ENCODE measurements at regions not wholly inside any gene's neighbourhood (a gene's known extent, or its start where the extent isn't known, plus 50 kb on each side); places are given as distances from the start of the nearest gene placed in this dataset.

- H3K27me3 ChIP-seq (replicated peaks; ENCODE audit: control insufficient read depth, insufficient read depth, low read length, poor library complexity, severe bottlenecking) = no peaks in the 10 kb centered on the region
- no peaks in the 10 kb centered on the region for H3K36me3 ChIP-seq (ENCODE audit: control insufficient read depth, insufficient read depth, low read length)
- H3K4me3 ChIP-seq (ENCODE audit: insufficient read depth, low read depth, low read length, poor library complexity, severe bottlenecking) = peak overlapping the region; percentile 8
- peak; percentile 8 to 33 (median 28) for DNase-seq
- peaks cover 41% of the 10 kb centered on the region for H3K4me1 ChIP-seq (ENCODE audit: control insufficient read depth, insufficient read depth, low read length, poor library complexity, severe bottlenecking)
- H3K9me3 ChIP-seq (ENCODE audit: control insufficient read depth, low read length) = no peaks in the 10 kb centered on the region
- peak overlapping the region; percentile 55 for H3K27ac ChIP-seq (ENCODE audit: insufficient read depth, low read length, poor library complexity, severe bottlenecking)
Measured at GRCh38 chr20:53872561-53873229, 197.7 kb downstream of the BCAS1 start.

GRCh38 chr20:53872081-53872541 lies 198.3 kb downstream of the BCAS1 start:
- Histone ChIP-seq H3K27ac (ENCODE audit: insufficient read depth, low read length, poor library complexity, severe bottlenecking) (peak overlapping the region; percentile 55), H3K4me1 (ENCODE audit: control insufficient read depth, insufficient read depth, low read length, poor library complexity, severe bottlenecking) (peaks cover 46% of the 10 kb centered on the region), H3K27me3 (replicated peaks; ENCODE audit: control insufficient read depth, insufficient read depth, low read length, poor library complexity, severe bottlenecking) (no peaks in the 10 kb centered on the region), H3K9me3 (ENCODE audit: control insufficient read depth, low read length) (no peaks in the 10 kb centered on the region), H3K4me3 (ENCODE audit: insufficient read depth, low read depth, low read length, poor library complexity, severe bottlenecking) (peak overlapping the region; percentile 8), H3K36me3 (ENCODE audit: control insufficient read depth, insufficient read depth, low read length) (no peaks in the 10 kb centered on the region)
- no peak for DNase-seq

GRCh38 chr20:53871541-53871940 lies 198.9 kb downstream of the BCAS1 start:
- Histone ChIP-seq H3K27ac (ENCODE audit: insufficient read depth, low read length, poor library complexity, severe bottlenecking) (peak overlapping the region; percentile 55), H3K9me3 (ENCODE audit: control insufficient read depth, low read length) (no peaks in the 10 kb centered on the region), H3K4me3 (ENCODE audit: insufficient read depth, low read depth, low read length, poor library complexity, severe bottlenecking) (no peak overlapping the region), H3K27me3 (replicated peaks; ENCODE audit: control insufficient read depth, insufficient read depth, low read length, poor library complexity, severe bottlenecking) (no peaks in the 10 kb centered on the region), H3K4me1 (ENCODE audit: control insufficient read depth, insufficient read depth, low read length, poor library complexity, severe bottlenecking) (peaks cover 51% of the 10 kb centered on the region), H3K36me3 (ENCODE audit: control insufficient read depth, insufficient read depth, low read length) (no peaks in the 10 kb centered on the region)
- DNase-seq = no peak

GRCh38 chr20:53870426-53871315 lies 199.7 kb downstream of the BCAS1 start:
- DNase-seq = no peak
- Histone ChIP-seq H3K4me3 (ENCODE audit: insufficient read depth, low read depth, low read length, poor library complexity, severe bottlenecking) (no peak overlapping the region), H3K27me3 (replicated peaks; ENCODE audit: control insufficient read depth, insufficient read depth, low read length, poor library complexity, severe bottlenecking) (no peaks in the 10 kb centered on the region), H3K9me3 (ENCODE audit: control insufficient read depth, low read length) (no peaks in the 10 kb centered on the region), H3K27ac (ENCODE audit: insufficient read depth, low read length, poor library complexity, severe bottlenecking) (peak overlapping the region; percentile 46), H3K36me3 (ENCODE audit: control insufficient read depth, insufficient read depth, low read length) (no peaks in the 10 kb centered on the region), H3K4me1 (ENCODE audit: control insufficient read depth, insufficient read depth, low read length, poor library complexity, severe bottlenecking) (peaks cover 58% of the 10 kb centered on the region)

GRCh38 chr20:53869466-53870258 lies 200.7 kb downstream of the BCAS1 start:
- H3K27me3 ChIP-seq (replicated peaks; ENCODE audit: control insufficient read depth, insufficient read depth, low read length, poor library complexity, severe bottlenecking) = no peaks in the 10 kb centered on the region
- no peaks in the 10 kb centered on the region for H3K36me3 ChIP-seq (ENCODE audit: control insufficient read depth, insufficient read depth, low read length)
- peak overlapping the region; percentile 46 for H3K27ac ChIP-seq (ENCODE audit: insufficient read depth, low read length, poor library complexity, severe bottlenecking)
- peaks cover 58% of the 10 kb centered on the region for H3K4me1 ChIP-seq (ENCODE audit: control insufficient read depth, insufficient read depth, low read length, poor library complexity, severe bottlenecking)
- peak; percentile 32 to 53 (median 37) for DNase-seq
- no peaks in the 10 kb centered on the region for H3K9me3 ChIP-seq (ENCODE audit: control insufficient read depth, low read length)
- H3K4me3 ChIP-seq (ENCODE audit: insufficient read depth, low read depth, low read length, poor library complexity, severe bottlenecking) = no peak overlapping the region

GRCh38 chr20:53867741-53868351 lies 202.5 kb downstream of the BCAS1 start:
- Histone ChIP-seq H3K27me3 (replicated peaks; ENCODE audit: control insufficient read depth, insufficient read depth, low read length, poor library complexity, severe bottlenecking) (no peaks in the 10 kb centered on the region), H3K27ac (ENCODE audit: insufficient read depth, low read length, poor library complexity, severe bottlenecking) (peak overlapping the region; percentile 64), H3K36me3 (ENCODE audit: control insufficient read depth, insufficient read depth, low read length) (no peaks in the 10 kb centered on the region), H3K9me3 (ENCODE audit: control insufficient read depth, low read length) (no peaks in the 10 kb centered on the region), H3K4me1 (ENCODE audit: control insufficient read depth, insufficient read depth, low read length, poor library complexity, severe bottlenecking) (peaks cover 50% of the 10 kb centered on the region), H3K4me3 (ENCODE audit: insufficient read depth, low read depth, low read length, poor library complexity, severe bottlenecking) (peak overlapping the region; percentile 23)
- DNase-seq = no peak

- no peaks in the 10 kb centered on the region for H3K36me3 ChIP-seq (ENCODE audit: control insufficient read depth, insufficient read depth, low read length)
- peak overlapping the region; percentile 33 for H3K4me3 ChIP-seq (ENCODE audit: insufficient read depth, low read depth, low read length, poor library complexity, severe bottlenecking)
- H3K27me3 ChIP-seq (replicated peaks; ENCODE audit: control insufficient read depth, insufficient read depth, low read length, poor library complexity, severe bottlenecking) = no peaks in the 10 kb centered on the region
- DNase-seq = no peak
- peak overlapping the region; percentile 64 for H3K27ac ChIP-seq (ENCODE audit: insufficient read depth, low read length, poor library complexity, severe bottlenecking)
- peaks cover 47% of the 10 kb centered on the region for H3K4me1 ChIP-seq (ENCODE audit: control insufficient read depth, insufficient read depth, low read length, poor library complexity, severe bottlenecking)
- H3K9me3 ChIP-seq (ENCODE audit: control insufficient read depth, low read length) = no peaks in the 10 kb centered on the region
Measured at GRCh38 chr20:53866794-53867740, 203.3 kb downstream of the BCAS1 start.

- Histone ChIP-seq H3K27ac (ENCODE audit: insufficient read depth, low read length, poor library complexity, severe bottlenecking) (peak overlapping the region; percentile 64), H3K4me1 (ENCODE audit: control insufficient read depth, insufficient read depth, low read length, poor library complexity, severe bottlenecking) (peaks cover 38% of the 10 kb centered on the region), H3K9me3 (ENCODE audit: control insufficient read depth, low read length) (no peaks in the 10 kb centered on the region), H3K36me3 (ENCODE audit: control insufficient read depth, insufficient read depth, low read length) (no peaks in the 10 kb centered on the region), H3K27me3 (replicated peaks; ENCODE audit: control insufficient read depth, insufficient read depth, low read length, poor library complexity, severe bottlenecking) (no peaks in the 10 kb centered on the region), H3K4me3 (ENCODE audit: insufficient read depth, low read depth, low read length, poor library complexity, severe bottlenecking) (peak overlapping the region; percentile 33)
- no peak for DNase-seq
Measured at GRCh38 chr20:53865901-53866793, 204.2 kb downstream of the BCAS1 start.
